Left lung (tissue), 4 donors: ENCODE measurements at regions not wholly inside any gene's neighbourhood (a gene's known extent, or its start where the extent isn't known, plus 50 kb on each side); places are given as distances from the start of the nearest gene placed in this dataset.
A peak's percentile ranks its signal among the peaks of the same experiment; 100 is the strongest.

Source experiments
- ATAC-seq: fragments of 200-7000 bp; cut with Tn5 transposase; one replicate; pipeline ENCODE4 v1.9.1; 2020; ENCODE audit warnings: moderate library complexity
- DNase-seq, 4 donors: peaks; one replicate each; pipeline ENCODE4 v3.0.0-alpha.2; 2013 to 2020
- H3K27ac ChIP-seq, 2 donors: fragments of 200-600 bp; sonication (generic) in 1 of 2; one replicate each; pipeline versions ENCODE4 v1.5.0 to v1.8.0; 2020 to 2021
- H3K27me3 ChIP-seq, 2 donors: fragments of 200-600 bp; sonication (generic) in 1 of 2; one replicate each; pipeline versions ENCODE4 v1.5.0 to v1.8.0; 2020 to 2021
- H3K36me3 ChIP-seq, 2 donors: fragments of 200-600 bp; sonication (generic) in 1 of 2; one replicate each; pipeline versions ENCODE4 v1.5.0 to v1.8.0; 2020 to 2021
- H3K4me1 ChIP-seq, 2 donors: fragments of 200-600 bp; one replicate each; pipeline ENCODE4 v1.8.0; 2021
- H3K4me3 ChIP-seq, 2 donors: fragments of 200-600 bp; sonication (generic) in 1 of 2; one replicate each; pipeline versions ENCODE4 v1.5.0 to v1.8.0; 2020 to 2021; ENCODE audit warnings: mild to moderate bottlenecking in 1 of 2
- H3K9me3 ChIP-seq, 2 donors: fragments of 200-600 bp; sonication (generic) in 1 of 2; one replicate each; pipeline versions ENCODE4 v1.5.0 to v1.8.0; 2020 to 2021
- CTCF ChIP-seq, 2 donors: fragments of 200-600 bp; sonication (generic) in 1 of 2; IDR thresholded peaks; one replicate each; pipeline versions ENCODE4 v1.5.0 to v1.8.0; 2021; ENCODE audit warnings: antibody characterized with exemption in 2 of 2
- intact Hi-C, 2 donors: fragments of 100-400 bp; cut with DNase I; formaldehyde crosslinking; loops; one replicate each; pipeline versions ENCODE4 v1.11.2 to v1.14.2; 2022
- donor health status: DM: no; HTN: yes; CAD: no.
- donor health status: DM: no; HTN: no; CAD: no.

GRCh38 chr18:24552218-24552617 lies 91.8 kb downstream of the HRH4 start:
- ATAC-seq (peak; percentile 34), DNase-seq (no peak)
- TF ChIP-seq CTCF (IDR thresholded peaks at IDR 0.05), result no peak
- Histone ChIP-seq H3K9me3 (no peaks in the 10 kb centered on the region), H3K4me1 (no peaks in the 10 kb centered on the region), H3K27me3 (no peaks in the 10 kb centered on the region), H3K36me3 (no peaks in the 10 kb centered on the region), H3K4me3 (no peak overlapping the region), H3K27ac (no peak overlapping the region)
- intact Hi-C loops, result no loop called here

GRCh38 chr18:24553571-24554285 lies 93.3 kb downstream of the HRH4 start:
- Histone ChIP-seq H3K27me3 (no peaks in the 10 kb centered on the region), H3K9me3 (no peaks in the 10 kb centered on the region), H3K36me3 (no peaks in the 10 kb centered on the region), H3K27ac (no peak overlapping the region), H3K4me1 (no peaks in the 10 kb centered on the region), H3K4me3 (no peak overlapping the region)
- intact Hi-C loops, result no loop called here
- ATAC-seq (no peak), DNase-seq (peak in 1 of 4 donors; percentile 16)
- TF ChIP-seq CTCF (IDR thresholded peaks at IDR 0.05), result no peak

DNA sequence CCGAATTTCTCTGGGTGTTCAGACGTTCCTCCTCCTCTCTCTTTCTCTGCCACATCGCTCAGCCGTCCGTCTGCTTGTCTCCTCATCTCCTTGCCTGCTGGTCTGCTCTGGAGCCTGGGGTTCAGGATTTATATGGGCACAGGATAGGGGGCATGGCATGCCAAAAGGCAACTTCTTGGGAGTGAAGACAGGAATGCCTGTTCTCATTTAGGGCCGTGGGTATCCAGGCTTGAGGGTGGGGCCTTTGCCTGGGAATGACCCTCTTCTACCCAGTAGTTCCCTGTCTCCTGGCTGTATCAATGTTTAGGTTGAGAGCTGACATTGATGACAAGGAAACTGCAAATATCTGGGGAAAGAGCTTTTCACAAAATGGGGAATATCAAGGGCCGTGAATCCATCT lies 98.0 kb downstream of the HRH4 start:
- H3K9me3 ChIP-seq, result no peaks in the 10 kb centered on the region
- H3K27ac ChIP-seq, result no peak overlapping the region
- no peak for DNase-seq
- no peak for ATAC-seq
- H3K36me3 ChIP-seq, result no peaks in the 10 kb centered on the region
- no peak overlapping the region for H3K4me3 ChIP-seq
- peaks cover 0 to 7% of the 10 kb centered on the region in 2 donors for H3K27me3 ChIP-seq
- no peaks in the 10 kb centered on the region for H3K4me1 ChIP-seq
- TF ChIP-seq CTCF (IDR thresholded peaks at IDR 0.05), result no peak
- intact Hi-C loops, result no loop called here

GRCh38 chr18:24559526-24559925 lies 99.1 kb downstream of the HRH4 start:
- DNase-seq, result peak in 1 of 4 donors; percentile 43

More at GRCh38 chr18:24559526-24559925, 99.1 kb downstream of the HRH4 start:
- no peak overlapping the region for H3K4me3 ChIP-seq
- TF ChIP-seq CTCF (IDR thresholded peaks at IDR 0.05), result no peak
- peaks cover 0 to 7% of the 10 kb centered on the region in 2 donors for H3K27me3 ChIP-seq
- ATAC-seq, result no peak
- no peak overlapping the region for H3K27ac ChIP-seq
- no peaks in the 10 kb centered on the region for H3K4me1 ChIP-seq
- intact Hi-C loops, result no loop called here
- no peaks in the 10 kb centered on the region for H3K36me3 ChIP-seq
- H3K9me3 ChIP-seq, result no peaks in the 10 kb centered on the region
